GM13977 (cell line): ENCODE measurements at regions not wholly inside any gene's neighbourhood (a gene's known extent, or its start where the extent isn't known, plus 50 kb on each side); places are given as distances from the start of the nearest gene placed in this dataset.

ENCODE experiments used
- DNase-seq: peaks from one replicate; pipeline ENCODE4 v3.0.0; 2012; ENCODE audit warnings: low spot score
- in situ Hi-C: fragments of 300-500 bp; cut with MboI; formaldehyde crosslinking; loops from one replicate; pipeline ENCODE4 v1.12.0; 2022; ENCODE audit warnings: low sequenced_read_pairs, low pct_unique_long_range_greater_than_20kb, mixed read lengths, inconsistent platforms; ENCODE audit not compliant: unreplicated experiment
- TF ChIP-seq, protein P1 (sequence below): IDR thresholded peaks from 2 replicates; pipeline ENCODE4 v1.5.1; 2012; ENCODE audit warnings: mild to moderate bottlenecking, control low read depth; ENCODE audit not compliant: insufficient read depth; ENCODE audit errors: extremely low read depth, missing control alignments

DNA sequence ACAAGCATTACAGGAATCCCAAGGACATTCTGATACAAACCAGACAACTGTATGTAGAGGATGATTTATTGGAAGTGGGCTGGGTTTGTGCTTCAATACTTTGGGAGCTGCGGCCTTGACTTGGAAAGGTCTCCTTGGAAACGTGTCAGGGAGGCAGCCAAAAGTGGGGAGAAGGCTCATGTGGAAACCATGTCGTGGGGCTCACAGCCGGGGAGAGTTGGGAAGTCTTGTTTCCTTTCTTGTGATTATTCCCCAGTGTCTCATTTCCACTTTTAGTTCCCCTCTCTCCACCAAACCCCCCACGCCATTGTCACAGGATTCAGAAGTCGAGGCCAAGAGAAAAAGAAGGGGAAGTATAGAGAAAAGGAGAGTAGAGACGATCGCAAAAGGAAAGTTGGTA lies 53.9 kb upstream of the SFMBT2 start:
- DNase-seq, result no peak
- in situ Hi-C loops, result no loop called here

More for the DNA sequence above, 53.9 kb upstream of the SFMBT2 start:
- TF ChIP-seq, protein P1, sequence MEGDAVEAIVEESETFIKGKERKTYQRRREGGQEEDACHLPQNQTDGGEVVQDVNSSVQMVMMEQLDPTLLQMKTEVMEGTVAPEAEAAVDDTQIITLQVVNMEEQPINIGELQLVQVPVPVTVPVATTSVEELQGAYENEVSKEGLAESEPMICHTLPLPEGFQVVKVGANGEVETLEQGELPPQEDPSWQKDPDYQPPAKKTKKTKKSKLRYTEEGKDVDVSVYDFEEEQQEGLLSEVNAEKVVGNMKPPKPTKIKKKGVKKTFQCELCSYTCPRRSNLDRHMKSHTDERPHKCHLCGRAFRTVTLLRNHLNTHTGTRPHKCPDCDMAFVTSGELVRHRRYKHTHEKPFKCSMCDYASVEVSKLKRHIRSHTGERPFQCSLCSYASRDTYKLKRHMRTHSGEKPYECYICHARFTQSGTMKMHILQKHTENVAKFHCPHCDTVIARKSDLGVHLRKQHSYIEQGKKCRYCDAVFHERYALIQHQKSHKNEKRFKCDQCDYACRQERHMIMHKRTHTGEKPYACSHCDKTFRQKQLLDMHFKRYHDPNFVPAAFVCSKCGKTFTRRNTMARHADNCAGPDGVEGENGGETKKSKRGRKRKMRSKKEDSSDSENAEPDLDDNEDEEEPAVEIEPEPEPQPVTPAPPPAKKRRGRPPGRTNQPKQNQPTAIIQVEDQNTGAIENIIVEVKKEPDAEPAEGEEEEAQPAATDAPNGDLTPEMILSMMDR, result no peak
